Ishikawa (cell line): ENCODE measurements at regions not wholly inside any gene's neighbourhood (a gene's known extent, or its start where the extent isn't known, plus 50 kb on each side); places are given as distances from the start of the nearest gene placed in this dataset.
A peak's percentile ranks its signal among the peaks of the same experiment; 100 is the strongest.

Experiments
- CEBPB ChIP-seq: IDR thresholded peaks from 2 replicates; pipeline ENCODE4 v1.6.1; 2012
- CREB1 ChIP-seq: IDR thresholded peaks from 2 replicates; pipeline ENCODE4 v1.6.1; 2012; ENCODE audit warnings: low read depth
- EGR1 ChIP-seq: IDR thresholded peaks from 2 replicates; pipeline ENCODE4 v1.6.1; 2012
- EP300 ChIP-seq: IDR thresholded peaks from 2 replicates; pipeline ENCODE4 v1.6.1; 2012; ENCODE audit warnings: borderline replicate concordance
- FOXM1 ChIP-seq: IDR thresholded peaks from 2 replicates; pipeline ENCODE4 v1.6.1; 2012; ENCODE audit warnings: low read depth, borderline replicate concordance
- MAX ChIP-seq: IDR thresholded peaks from 2 replicates; pipeline ENCODE4 v1.6.1; 2012
- NFIC ChIP-seq: IDR thresholded peaks from 2 replicates; pipeline ENCODE4 v1.6.1; 2012
- RAD21 ChIP-seq: IDR thresholded peaks from 2 replicates; pipeline ENCODE4 v1.6.1; 2012; ENCODE audit warnings: low read depth
- TAF1 ChIP-seq: IDR thresholded peaks from 2 replicates; pipeline ENCODE4 v1.6.1; 2012; ENCODE audit warnings: low read depth, mild to moderate bottlenecking
- TCF12 ChIP-seq: IDR thresholded peaks from 2 replicates; pipeline ENCODE4 v1.6.1; 2012; ENCODE audit warnings: low read depth
- TEAD4 ChIP-seq: IDR thresholded peaks from 2 replicates; pipeline ENCODE4 v1.6.1; 2012
- USF1 ChIP-seq: IDR thresholded peaks from 2 replicates; pipeline ENCODE4 v1.6.1; 2012
- YY1 ChIP-seq: IDR thresholded peaks from 2 replicates; pipeline ENCODE4 v1.6.1; 2012; ENCODE audit warnings: low read depth
- ZBTB7A ChIP-seq: IDR thresholded peaks from 2 replicates; pipeline ENCODE4 v1.6.1; 2012; ENCODE audit warnings: low read depth
- TF ChIP-seq, protein P1 (sequence below): IDR thresholded peaks from 2 replicates; pipeline ENCODE4 v1.6.1; 2012; ENCODE audit warnings: low read depth, mild to moderate bottlenecking

GRCh38 chr4:4765811-4766210 lies 93.7 kb upstream of the MSX1 start:
- TF ChIP-seq TEAD4 (no peak), CREB1 (no peak), EP300 (no peak), TCF12 (no peak), TAF1 (no peak), ZBTB7A (no peak), CEBPB (no peak)
- TF ChIP-seq, protein P1, sequence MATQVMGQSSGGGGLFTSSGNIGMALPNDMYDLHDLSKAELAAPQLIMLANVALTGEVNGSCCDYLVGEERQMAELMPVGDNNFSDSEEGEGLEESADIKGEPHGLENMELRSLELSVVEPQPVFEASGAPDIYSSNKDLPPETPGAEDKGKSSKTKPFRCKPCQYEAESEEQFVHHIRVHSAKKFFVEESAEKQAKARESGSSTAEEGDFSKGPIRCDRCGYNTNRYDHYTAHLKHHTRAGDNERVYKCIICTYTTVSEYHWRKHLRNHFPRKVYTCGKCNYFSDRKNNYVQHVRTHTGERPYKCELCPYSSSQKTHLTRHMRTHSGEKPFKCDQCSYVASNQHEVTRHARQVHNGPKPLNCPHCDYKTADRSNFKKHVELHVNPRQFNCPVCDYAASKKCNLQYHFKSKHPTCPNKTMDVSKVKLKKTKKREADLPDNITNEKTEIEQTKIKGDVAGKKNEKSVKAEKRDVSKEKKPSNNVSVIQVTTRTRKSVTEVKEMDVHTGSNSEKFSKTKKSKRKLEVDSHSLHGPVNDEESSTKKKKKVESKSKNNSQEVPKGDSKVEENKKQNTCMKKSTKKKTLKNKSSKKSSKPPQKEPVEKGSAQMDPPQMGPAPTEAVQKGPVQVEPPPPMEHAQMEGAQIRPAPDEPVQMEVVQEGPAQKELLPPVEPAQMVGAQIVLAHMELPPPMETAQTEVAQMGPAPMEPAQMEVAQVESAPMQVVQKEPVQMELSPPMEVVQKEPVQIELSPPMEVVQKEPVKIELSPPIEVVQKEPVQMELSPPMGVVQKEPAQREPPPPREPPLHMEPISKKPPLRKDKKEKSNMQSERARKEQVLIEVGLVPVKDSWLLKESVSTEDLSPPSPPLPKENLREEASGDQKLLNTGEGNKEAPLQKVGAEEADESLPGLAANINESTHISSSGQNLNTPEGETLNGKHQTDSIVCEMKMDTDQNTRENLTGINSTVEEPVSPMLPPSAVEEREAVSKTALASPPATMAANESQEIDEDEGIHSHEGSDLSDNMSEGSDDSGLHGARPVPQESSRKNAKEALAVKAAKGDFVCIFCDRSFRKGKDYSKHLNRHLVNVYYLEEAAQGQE: no peak

GRCh38 chr4:4764558-4764905 lies 94.9 kb upstream of the MSX1 start:
- TF ChIP-seq FOXM1: no peak
- TF ChIP-seq, protein P1: no peak
- no peak for TF ChIP-seq EP300
- no peak for TF ChIP-seq CREB1
- no peak for TF ChIP-seq EGR1
- TF ChIP-seq ZBTB7A: no peak
- no peak for TF ChIP-seq NFIC
- TF ChIP-seq MAX: no peak
- no peak for TF ChIP-seq TCF12
- no peak for TF ChIP-seq USF1
- no peak for TF ChIP-seq CEBPB
- no peak for TF ChIP-seq TEAD4
- no peak for TF ChIP-seq YY1
- TF ChIP-seq RAD21: no peak
- TF ChIP-seq TAF1: no peak

- TF ChIP-seq, protein P1: no peak
- TF ChIP-seq TCF12: no peak
- no peak for TF ChIP-seq CEBPB
- no peak for TF ChIP-seq CREB1
- no peak for TF ChIP-seq MAX
- TF ChIP-seq YY1: no peak
- no peak for TF ChIP-seq RAD21
- TF ChIP-seq TEAD4: no peak
- TF ChIP-seq EGR1: no peak
- no peak for TF ChIP-seq ZBTB7A
- no peak for TF ChIP-seq EP300
- no peak for TF ChIP-seq FOXM1
- TF ChIP-seq TAF1: no peak
- no peak for TF ChIP-seq NFIC
These were observed 95.5 kb upstream of the MSX1 start for GRCh38 chr4:4763822-4764557.

DNA sequence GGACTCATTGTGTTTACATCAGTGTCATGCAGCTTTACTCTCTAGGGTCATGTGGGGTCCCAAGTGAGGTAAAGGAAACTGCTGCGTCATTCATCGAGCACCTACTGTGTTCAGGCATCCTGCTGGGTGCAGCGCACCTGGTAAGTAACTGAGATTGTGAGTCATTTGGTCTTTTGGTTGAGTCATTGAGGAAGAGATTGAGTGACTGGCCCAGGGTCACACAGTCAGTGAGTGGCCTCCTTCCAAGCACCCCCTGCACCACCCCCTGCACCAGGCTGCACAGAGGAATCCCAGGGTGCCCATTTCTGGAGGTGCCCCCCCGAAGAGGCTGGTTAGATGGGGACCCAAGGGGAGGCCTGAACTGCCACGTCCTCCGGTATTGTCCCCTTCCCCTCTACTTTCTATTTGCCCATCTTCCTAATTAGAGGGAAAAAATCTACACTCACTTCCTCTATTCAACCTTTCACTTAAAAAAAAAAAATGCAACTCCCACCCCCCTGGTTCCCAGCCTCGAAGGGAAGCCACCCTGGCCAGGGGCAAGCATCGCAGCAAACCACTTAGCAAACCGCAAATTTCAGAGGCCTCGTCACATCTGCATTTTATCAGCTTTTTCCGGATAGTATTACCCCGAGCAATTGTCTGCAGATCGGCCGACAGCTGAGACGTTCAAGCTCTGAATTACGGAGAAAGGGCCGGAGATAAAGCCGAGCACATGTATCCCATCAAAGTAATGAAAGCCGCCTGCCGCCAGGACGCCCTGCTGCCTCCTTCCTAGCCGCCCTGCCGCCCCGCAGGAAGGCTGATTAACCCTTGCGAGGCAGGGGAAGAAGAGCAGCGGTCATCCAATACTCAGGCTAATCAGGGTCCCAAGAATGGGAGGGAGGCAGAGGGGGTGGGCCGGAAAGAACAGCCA lies 96.3 kb upstream of the MSX1 start:
- TF ChIP-seq TAF1 (no peak), NFIC (no peak), CREB1 (no peak), USF1 (no peak), EGR1 (no peak), ZBTB7A (no peak), TCF12 (peak; percentile 40; the same call in 1 of the 2 replicates)
